HCT116 (cell line): ENCODE measurements at regions not wholly inside any gene's neighbourhood (a gene's known extent, or its start where the extent isn't known, plus 50 kb on each side); places are given as distances from the start of the nearest gene placed in this dataset.

ENCODE experiments used
- ATAC-seq: fragments of 200-7000 bp; cut with Tn5 transposase; 2 replicates; pipeline ENCODE4 v1.9.1; 2020; ENCODE audit warnings: mild to moderate bottlenecking, moderate library complexity
- BruUV-seq: library from RNA; stranded (reverse); fragments of 400-500 nt; replicated peaks from 2 replicates; lab custom pipeline; 2021; lab: Mats Ljungman, UMichigan
- CTCF ChIA-PET: fragments of 300-600 bp; sonication (Branson Sonifier 250); formaldehyde crosslinking; loops from one replicate; lab custom pipeline; 2021; ENCODE audit warnings: antibody characterized with exemption; lab: Charles Lee
- POLR2A ChIA-PET: fragments of 300-600, 350-600 bp; sonication (Branson Sonifier 250); formaldehyde crosslinking; loops from one replicate; lab custom pipeline; 2021; ENCODE audit warnings: antibody characterized with exemption; lab: Charles Lee
- RAD21 ChIA-PET, 2 experiments: fragments of 300-600 bp; sonication (Branson Sonifier 250); formaldehyde crosslinking; loops; one replicate each; lab custom pipeline; 2023; ENCODE audit warnings: low total read pairs in 2 of 2; ENCODE audit not compliant: uncharacterized antibody in 2 of 2, unreplicated experiment in 2 of 2, low non-redundant PET in 1 of 2; lab: Charles Lee
- DNase-seq: peaks from one replicate; pipeline ENCODE4 v3.0.0-alpha.2; 2010; ENCODE audit warnings: low read depth, low spot score
- H2AFZ ChIP-seq: fragments of 200-600 bp; shearing (Covaris generic), sonication (generic); 2 replicates; pipeline ENCODE4 v1.6.1; 2017; ENCODE audit warnings: low read depth, mixed run types, mixed read lengths, antibody characterized with exemption, low read length; ENCODE audit not compliant: poor library complexity, severe bottlenecking
- H3K27ac ChIP-seq: 2 replicates; pipeline ENCODE4 v1.5.1; 2012; ENCODE audit warnings: low read depth, low read length
- H3K27me3 ChIP-seq: fragments of 200-600 bp; sonication (generic); 2 replicates; pipeline ENCODE4 v1.6.1; 2016; ENCODE audit warnings: mixed run types, low read length, mixed read lengths; ENCODE audit not compliant: insufficient read depth
- H3K36me3 ChIP-seq, 2 experiments: fragments of 200-500 bp in 1 of 2; fragments of 200-600 bp in 1 of 2; sonication (Bioruptor generic) in 1 of 2; sonication (generic) in 1 of 2; 2 replicates each; pipeline versions ENCODE4 v1.5.1 to v1.6.1; 2014 to 2016; ENCODE audit warnings: low read length in 2 of 2, inconsistent platforms in 1 of 2, mixed read lengths in 1 of 2, mixed run types in 1 of 2; ENCODE audit not compliant: insufficient read depth in 2 of 2, control insufficient read depth in 1 of 2
- H3K4me1 ChIP-seq, 2 experiments: fragments of 200-600 bp in 1 of 2; sonication (generic) in 1 of 2; 2 replicates each; pipeline versions ENCODE4 v1.5.1 to v1.6.1; 2012 to 2017; ENCODE audit warnings: low read length in 2 of 2, inconsistent platforms in 1 of 2, mild to moderate bottlenecking in 1 of 2, mixed read lengths in 1 of 2, mixed run types in 1 of 2, moderate library complexity in 1 of 2; ENCODE audit not compliant: insufficient read depth in 2 of 2, control insufficient read depth in 1 of 2
- H3K4me2 ChIP-seq: fragments of 200-600 bp; sonication (generic); 2 replicates; pipeline ENCODE4 v1.6.1; 2017; ENCODE audit warnings: mixed run types, low read length, mixed read lengths
- H3K4me3 ChIP-seq, 2 experiments: fragments of 200-600 bp in 1 of 2; sonication (generic) in 1 of 2; replicated peaks in 1 of 2; 2 replicates each; pipeline ENCODE4 v1.5.1; 2011 to 2016; ENCODE audit warnings: low read length in 2 of 2, control low read depth in 1 of 2, low read depth in 1 of 2, mild to moderate bottlenecking in 1 of 2, mixed read lengths in 1 of 2, mixed run types in 1 of 2
- H3K79me2 ChIP-seq: fragments of 200-600 bp; sonication (generic); 2 replicates; pipeline ENCODE4 v1.6.1; 2017; ENCODE audit warnings: mild to moderate bottlenecking, mixed run types, low read length, moderate library complexity, mixed read lengths; ENCODE audit not compliant: insufficient read depth
- H3K9ac ChIP-seq: fragments of 200-600 bp; sonication (generic); 2 replicates; pipeline ENCODE4 v1.6.1; 2016; ENCODE audit warnings: low read length, mixed read lengths
- H3K9me2 ChIP-seq: fragments of 200-600 bp; sonication (generic), shearing (Covaris generic); 2 replicates; pipeline ENCODE4 v1.6.1; 2017; ENCODE audit warnings: mixed run types, mild to moderate bottlenecking, moderate library complexity; ENCODE audit not compliant: insufficient read depth
- H3K9me3 ChIP-seq, 2 experiments: fragments of 200-500 bp in 1 of 2; fragments of 200-600 bp in 1 of 2; sonication (Bioruptor generic) in 1 of 2; sonication (generic) in 1 of 2; 2 replicates each; pipeline ENCODE4 v1.6.1; 2014 to 2017; ENCODE audit warnings: low read length in 2 of 2, mixed read lengths in 2 of 2, inconsistent platforms in 1 of 2, low read depth in 1 of 2, mild to moderate bottlenecking in 1 of 2, mixed run types in 1 of 2, moderate library complexity in 1 of 2; ENCODE audit not compliant: control insufficient read depth in 1 of 2, insufficient read depth in 1 of 2
- H4K20me1 ChIP-seq: fragments of 200-600 bp; sonication (generic), shearing (Covaris generic); 2 replicates; pipeline ENCODE4 v1.6.1; 2017; ENCODE audit warnings: mixed run types, mild to moderate bottlenecking, moderate library complexity; ENCODE audit not compliant: insufficient read depth
- CBX3 ChIP-seq: IDR thresholded peaks from 2 replicates; pipeline ENCODE4 v1.6.1; 2012; ENCODE audit warnings: low read depth
- CEBPB ChIP-seq: IDR thresholded peaks from 2 replicates; pipeline ENCODE4 v1.6.1; 2012; ENCODE audit warnings: low read depth
- EGR1 ChIP-seq: IDR thresholded peaks from 2 replicates; pipeline ENCODE4 v1.6.1; 2012; ENCODE audit warnings: low read depth
- EZH2 ChIP-seq: fragments of 200-600 bp; sonication (generic); IDR thresholded peaks from 2 replicates; pipeline ENCODE4 v1.6.1; 2017; ENCODE audit warnings: antibody characterized with exemption, mixed run types
- EZH2phosphoT487 ChIP-seq: fragments of 200-600 bp; IDR thresholded peaks from 2 replicates; pipeline ENCODE4 v1.6.1; 2018; ENCODE audit warnings: antibody characterized with exemption, borderline replicate concordance
- FOSL1 ChIP-seq: IDR thresholded peaks from 2 replicates; pipeline ENCODE4 v1.6.1; 2012; ENCODE audit warnings: low read depth
- JUND ChIP-seq: IDR thresholded peaks from 2 replicates; pipeline ENCODE4 v1.6.1; 2012
- POLR2A ChIP-seq: IDR thresholded peaks from 2 replicates; pipeline ENCODE4 v1.7.0; 2011; ENCODE audit warnings: borderline replicate concordance; ENCODE audit not compliant: insufficient read depth, insufficient read length; ENCODE audit errors: extremely low read depth
- SIN3A ChIP-seq: IDR thresholded peaks from 2 replicates; pipeline ENCODE4 v1.6.1; 2012; ENCODE audit warnings: low read depth
- SP1 ChIP-seq: IDR thresholded peaks from 2 replicates; pipeline ENCODE4 v1.6.1; 2012; ENCODE audit warnings: low read depth
- TCF7L2 ChIP-seq: IDR thresholded peaks from 2 replicates; pipeline ENCODE4 v1.7.0; 2011; ENCODE audit warnings: borderline replicate concordance, inconsistent platforms; ENCODE audit not compliant: insufficient read depth, insufficient read length; ENCODE audit errors: extremely low read depth
- YY1 ChIP-seq: IDR thresholded peaks from 2 replicates; pipeline ENCODE4 v1.6.1; 2011; ENCODE audit warnings: low read length, low read depth, moderate library complexity, mild to moderate bottlenecking; ENCODE audit not compliant: insufficient replicate concordance; ENCODE audit errors: extremely low read depth
- ZFX ChIP-seq: fragments of 450-650 bp; IDR thresholded peaks from 2 replicates; pipeline ENCODE4 v1.6.1; 2017
- intact Hi-C: fragments of 100-400 bp; cut with micrococcal nuclease; formaldehyde crosslinking; loops from 2 replicates; pipeline ENCODE4 v1.10.0; 2022
- TF ChIP-seq, protein P1 (sequence below), 3 experiments: fragments of 200-600 bp in 1 of 3; sonication (generic) in 1 of 3; IDR thresholded peaks in 2 of 3; conservative IDR thresholded peaks in 1 of 3; 2 replicates each; pipeline ENCODE4 v1.5.1; 2012 to 2017; ENCODE audit warnings: low read depth in 2 of 3, low read length in 2 of 3, antibody characterized with exemption in 1 of 3, borderline replicate concordance in 1 of 3, control low read depth in 1 of 3, mild to moderate bottlenecking in 1 of 3, mixed read lengths in 1 of 3, mixed run types in 1 of 3, moderate library complexity in 1 of 3; ENCODE audit not compliant: insufficient read depth in 1 of 3
- TF ChIP-seq, protein P2 (sequence below): IDR thresholded peaks from 2 replicates; pipeline ENCODE4 v1.6.1; 2012; ENCODE audit warnings: low read depth
- TF ChIP-seq, protein P3 (sequence below): IDR thresholded peaks from 2 replicates; pipeline ENCODE4 v1.6.1; 2012

DNA sequence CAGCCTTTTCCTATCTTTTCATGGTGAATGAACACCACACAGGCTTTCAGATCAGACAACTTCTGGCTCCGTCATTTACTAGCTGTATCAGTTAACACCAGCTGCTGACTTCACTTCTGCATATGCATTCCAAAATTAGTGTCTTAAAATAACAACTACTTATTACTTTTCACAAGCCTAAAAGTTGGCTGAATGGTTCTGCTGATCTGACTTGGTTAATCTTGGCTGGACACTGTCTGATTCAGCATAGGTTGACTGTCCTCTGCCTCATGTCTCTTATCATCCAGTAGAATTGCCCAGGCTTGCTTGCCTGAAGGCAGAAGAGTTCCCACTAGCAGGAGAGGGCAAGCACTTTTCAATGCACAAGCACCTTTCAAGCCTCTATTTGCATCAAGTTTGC lies 72.7 kb downstream of the MARCHF4 start:
- intact Hi-C loops = no loop called here
- RAD21 ChIA-PET = no interaction called here
- POLR2A ChIA-PET = no interaction called here
- no peak overlapping the region for H2AFZ ChIP-seq
- no peak overlapping the region for H3K4me2 ChIP-seq
- TF ChIP-seq CBX3 (no peak), YY1 (no peak), CEBPB (no peak), SIN3A (no peak), EZH2 (no peak), POLR2A (no peak), FOSL1 (no peak), EZH2phosphoT487 (no peak), JUND (no peak), SP1 (no peak), TCF7L2 (no peak), ZFX (no peak), EGR1 (no peak)
- TF ChIP-seq, protein P1, sequence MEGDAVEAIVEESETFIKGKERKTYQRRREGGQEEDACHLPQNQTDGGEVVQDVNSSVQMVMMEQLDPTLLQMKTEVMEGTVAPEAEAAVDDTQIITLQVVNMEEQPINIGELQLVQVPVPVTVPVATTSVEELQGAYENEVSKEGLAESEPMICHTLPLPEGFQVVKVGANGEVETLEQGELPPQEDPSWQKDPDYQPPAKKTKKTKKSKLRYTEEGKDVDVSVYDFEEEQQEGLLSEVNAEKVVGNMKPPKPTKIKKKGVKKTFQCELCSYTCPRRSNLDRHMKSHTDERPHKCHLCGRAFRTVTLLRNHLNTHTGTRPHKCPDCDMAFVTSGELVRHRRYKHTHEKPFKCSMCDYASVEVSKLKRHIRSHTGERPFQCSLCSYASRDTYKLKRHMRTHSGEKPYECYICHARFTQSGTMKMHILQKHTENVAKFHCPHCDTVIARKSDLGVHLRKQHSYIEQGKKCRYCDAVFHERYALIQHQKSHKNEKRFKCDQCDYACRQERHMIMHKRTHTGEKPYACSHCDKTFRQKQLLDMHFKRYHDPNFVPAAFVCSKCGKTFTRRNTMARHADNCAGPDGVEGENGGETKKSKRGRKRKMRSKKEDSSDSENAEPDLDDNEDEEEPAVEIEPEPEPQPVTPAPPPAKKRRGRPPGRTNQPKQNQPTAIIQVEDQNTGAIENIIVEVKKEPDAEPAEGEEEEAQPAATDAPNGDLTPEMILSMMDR (IDR thresholded peaks at IDR 0.05 in 2 of 3, conservative IDR thresholded peaks at IDR 0.05 in 1 of 3; ENCODE audit: borderline replicate concordance in 1 of 3, insufficient read depth in 1 of 3, low read depth in 2 of 3, low read length in 2 of 3) = no peak
- TF ChIP-seq, protein P2, sequence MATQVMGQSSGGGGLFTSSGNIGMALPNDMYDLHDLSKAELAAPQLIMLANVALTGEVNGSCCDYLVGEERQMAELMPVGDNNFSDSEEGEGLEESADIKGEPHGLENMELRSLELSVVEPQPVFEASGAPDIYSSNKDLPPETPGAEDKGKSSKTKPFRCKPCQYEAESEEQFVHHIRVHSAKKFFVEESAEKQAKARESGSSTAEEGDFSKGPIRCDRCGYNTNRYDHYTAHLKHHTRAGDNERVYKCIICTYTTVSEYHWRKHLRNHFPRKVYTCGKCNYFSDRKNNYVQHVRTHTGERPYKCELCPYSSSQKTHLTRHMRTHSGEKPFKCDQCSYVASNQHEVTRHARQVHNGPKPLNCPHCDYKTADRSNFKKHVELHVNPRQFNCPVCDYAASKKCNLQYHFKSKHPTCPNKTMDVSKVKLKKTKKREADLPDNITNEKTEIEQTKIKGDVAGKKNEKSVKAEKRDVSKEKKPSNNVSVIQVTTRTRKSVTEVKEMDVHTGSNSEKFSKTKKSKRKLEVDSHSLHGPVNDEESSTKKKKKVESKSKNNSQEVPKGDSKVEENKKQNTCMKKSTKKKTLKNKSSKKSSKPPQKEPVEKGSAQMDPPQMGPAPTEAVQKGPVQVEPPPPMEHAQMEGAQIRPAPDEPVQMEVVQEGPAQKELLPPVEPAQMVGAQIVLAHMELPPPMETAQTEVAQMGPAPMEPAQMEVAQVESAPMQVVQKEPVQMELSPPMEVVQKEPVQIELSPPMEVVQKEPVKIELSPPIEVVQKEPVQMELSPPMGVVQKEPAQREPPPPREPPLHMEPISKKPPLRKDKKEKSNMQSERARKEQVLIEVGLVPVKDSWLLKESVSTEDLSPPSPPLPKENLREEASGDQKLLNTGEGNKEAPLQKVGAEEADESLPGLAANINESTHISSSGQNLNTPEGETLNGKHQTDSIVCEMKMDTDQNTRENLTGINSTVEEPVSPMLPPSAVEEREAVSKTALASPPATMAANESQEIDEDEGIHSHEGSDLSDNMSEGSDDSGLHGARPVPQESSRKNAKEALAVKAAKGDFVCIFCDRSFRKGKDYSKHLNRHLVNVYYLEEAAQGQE = no peak
- TF ChIP-seq, protein P3, sequence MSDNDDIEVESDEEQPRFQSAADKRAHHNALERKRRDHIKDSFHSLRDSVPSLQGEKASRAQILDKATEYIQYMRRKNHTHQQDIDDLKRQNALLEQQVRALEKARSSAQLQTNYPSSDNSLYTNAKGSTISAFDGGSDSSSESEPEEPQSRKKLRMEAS = no peak
- no peaks in the 10 kb centered on the region for H3K9me2 ChIP-seq
- H3K36me3 ChIP-seq = no peaks in the 10 kb centered on the region
- H3K4me1 ChIP-seq = peaks cover 0 to 4% of the 10 kb centered on the region in 2 experiments; a peak in 1 of 4 replicates
- BruUV-seq = no TSS peak
- DNase-seq (no peak), ATAC-seq (no peak)
- H3K79me2 ChIP-seq = no peaks in the 10 kb centered on the region
- H3K27me3 ChIP-seq = peaks cover 12% of the 10 kb centered on the region; the same call in 1 of the 2 replicates
- no peak overlapping the region for H3K27ac ChIP-seq
- H4K20me1 ChIP-seq = no peaks in the 10 kb centered on the region
- no peak overlapping the region for H3K4me3 ChIP-seq
- no peaks in the 10 kb centered on the region for H3K9me3 ChIP-seq
- H3K9ac ChIP-seq = no peak overlapping the region
- CTCF ChIA-PET = no interaction called here
